AG09309 (cell line): ENCODE measurements at regions not wholly inside any gene's neighbourhood (a gene's known extent, or its start where the extent isn't known, plus 50 kb on each side); places are given as distances from the start of the nearest gene placed in this dataset.
"Not testable (repeated sequence)": the region's sequence is repeated elsewhere in the genome, so short reads cannot be mapped to it uniquely, and the experiment has no call there.

ENCODE experiments used
- DNase-seq: peaks from one replicate; pipeline ENCODE4 v3.0.0-alpha.2; 2010; ENCODE audit warnings: low read depth
- H3K4me3 ChIP-seq: 2 replicates; pipeline ENCODE4 v1.5.1; 2011; ENCODE audit warnings: mild to moderate bottlenecking, low read depth, low read length, moderate library complexity; ENCODE audit not compliant: control insufficient read depth
- CTCF ChIP-seq: IDR thresholded peaks from 2 replicates; pipeline ENCODE4 v1.5.1; 2011; ENCODE audit warnings: mild to moderate bottlenecking, low read depth, low read length, inconsistent platforms; ENCODE audit not compliant: insufficient read depth, control insufficient read depth; ENCODE audit errors: missing control alignments

- peak overlapping the region; percentile 41 for H3K4me3 ChIP-seq
- peak; percentile 16 for TF ChIP-seq CTCF
- DNase-seq: not testable (repeated sequence)
These were observed 166.4 kb upstream of the ZNF337 start for GRCh38 chr20:25862967-25863530.

GRCh38 chr20:25860531-25861150, 164.0 kb upstream of the ZNF337 start:
- TF ChIP-seq CTCF: no peak
- no peak overlapping the region for H3K4me3 ChIP-seq
- DNase-seq: no peak

- H3K4me3 ChIP-seq: peak overlapping the region; percentile 14
- no peak for DNase-seq
- TF ChIP-seq CTCF: no peak
These were observed 163.2 kb upstream of the ZNF337 start for GRCh38 chr20:25859649-25860530.

GRCh38 chr20:25858495-25859425, 162.1 kb upstream of the ZNF337 start:
- peak overlapping the region; percentile 30 for H3K4me3 ChIP-seq
- DNase-seq: no peak
- no peak for TF ChIP-seq CTCF

GRCh38 chr20:25857091-25857788, 160.6 kb upstream of the ZNF337 start:
- not testable (repeated sequence) for H3K4me3 ChIP-seq, DNase-seq

- no peak overlapping the region for H3K4me3 ChIP-seq
- no peak for DNase-seq
- TF ChIP-seq CTCF: no peak
These were observed 159.7 kb upstream of the ZNF337 start for GRCh38 chr20:25856256-25856884.

GRCh38 chr20:25855451-25856156, 159.0 kb upstream of the ZNF337 start:
- not testable (repeated sequence) for DNase-seq, H3K4me3 ChIP-seq

- not testable (repeated sequence) for DNase-seq
- H3K4me3 ChIP-seq: peak overlapping the region; percentile 48; the same call in 1 of the 2 replicates
These were observed 158.0 kb upstream of the ZNF337 start for GRCh38 chr20:25854666-25855065.

GRCh38 chr20:25853718-25854388, 157.2 kb upstream of the ZNF337 start:
- not testable (repeated sequence) for DNase-seq
- H3K4me3 ChIP-seq: peak overlapping the region; percentile 48
